Ascending aorta (tissue), 2 donors: ENCODE measurements at regions not wholly inside any gene's neighbourhood (a gene's known extent, or its start where the extent isn't known, plus 50 kb on each side); places are given as distances from the start of the nearest gene placed in this dataset.

Experiments
- DNase-seq, 2 donors: peaks; one replicate each; pipeline ENCODE4 v3.0.0-alpha.2; 2019; ENCODE audit warnings: low spot score in 2 of 2
- H3K27ac ChIP-seq, 2 donors: fragments of 200-600 bp; sonication (generic); one replicate each; pipeline ENCODE4 v1.5.1; 2016 to 2017; ENCODE audit warnings: mild to moderate bottlenecking in 1 of 2
- H3K27me3 ChIP-seq: fragments of 200-600 bp; sonication (generic); one replicate; pipeline ENCODE4 v1.5.1; 2017
- H3K36me3 ChIP-seq, 2 donors: fragments of 200-600 bp; sonication (generic); one replicate each; pipeline ENCODE4 v1.5.1; 2016
- H3K4me1 ChIP-seq, 2 donors: fragments of 200-600 bp; sonication (generic); one replicate each; pipeline ENCODE4 v1.5.1; 2016 to 2017; ENCODE audit warnings: mild to moderate bottlenecking in 1 of 2
- H3K4me3 ChIP-seq, 2 donors: fragments of 200-600 bp; sonication (generic); one replicate each; pipeline ENCODE4 v1.5.1; 2016 to 2017; ENCODE audit warnings: mild to moderate bottlenecking in 1 of 2
- H3K9me3 ChIP-seq, 2 donors: fragments of 200-600 bp; sonication (generic); one replicate each; pipeline ENCODE4 v1.5.1; 2016
- CTCF ChIP-seq, 3 experiments: fragments of 200-600 bp in 2 of 3; fragments of 450-650 bp in 1 of 3; sonication (generic) in 2 of 3; IDR thresholded peaks; one replicate each; pipeline ENCODE4 v1.5.1; 2016 to 2019; ENCODE audit warnings: antibody characterized with exemption in 3 of 3, mild to moderate bottlenecking in 1 of 3, moderate library complexity in 1 of 3
- intact Hi-C: fragments of 100-400 bp; cut with DNase I; formaldehyde crosslinking; loops from one replicate; pipeline ENCODE4 v1.15.1; 2023

DNA sequence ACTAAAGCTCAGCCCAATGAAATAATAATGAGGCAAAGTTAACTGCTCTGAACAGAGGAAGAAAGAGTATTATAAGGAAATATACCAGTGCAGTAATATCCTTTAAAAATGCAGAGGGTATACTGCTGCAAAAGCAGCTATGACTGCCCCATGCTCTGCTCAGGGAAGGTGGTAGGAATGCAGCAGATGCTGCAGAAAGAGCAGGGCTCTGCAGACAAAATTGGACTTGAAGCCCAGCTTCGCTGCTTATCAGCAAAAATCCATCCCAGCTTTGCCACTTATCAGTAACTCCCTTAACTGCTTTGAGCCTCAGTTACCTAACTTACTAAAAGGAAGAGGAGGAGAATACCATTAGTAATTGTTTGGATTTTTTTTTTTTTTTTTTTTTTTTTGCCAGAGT lies 533.8 kb upstream of the CDH5 start:
- Histone ChIP-seq H3K4me3 (no peak overlapping the region), H3K27ac (no peak overlapping the region), H3K9me3 (no peaks in the 10 kb centered on the region), H3K4me1 (no peaks in the 10 kb centered on the region), H3K27me3 (no peaks in the 10 kb centered on the region), H3K36me3 (no peaks in the 10 kb centered on the region)
- no peak for TF ChIP-seq CTCF (IDR thresholded peaks at IDR 0.05)
- intact Hi-C loops = no loop called here
- DNase-seq = no peak

- H3K36me3 ChIP-seq = no peaks in the 10 kb centered on the region
- no peaks in the 10 kb centered on the region for H3K27me3 ChIP-seq
- H3K4me3 ChIP-seq = no peak overlapping the region
- intact Hi-C loops = no loop called here
- no peak for DNase-seq
- no peak for TF ChIP-seq CTCF (IDR thresholded peaks at IDR 0.05)
- no peaks in the 10 kb centered on the region for H3K9me3 ChIP-seq
- no peaks in the 10 kb centered on the region for H3K4me1 ChIP-seq
- H3K27ac ChIP-seq = no peak overlapping the region
Measured at GRCh38 chr16:65831903-65832666, 534.4 kb upstream of the CDH5 start.

DNA sequence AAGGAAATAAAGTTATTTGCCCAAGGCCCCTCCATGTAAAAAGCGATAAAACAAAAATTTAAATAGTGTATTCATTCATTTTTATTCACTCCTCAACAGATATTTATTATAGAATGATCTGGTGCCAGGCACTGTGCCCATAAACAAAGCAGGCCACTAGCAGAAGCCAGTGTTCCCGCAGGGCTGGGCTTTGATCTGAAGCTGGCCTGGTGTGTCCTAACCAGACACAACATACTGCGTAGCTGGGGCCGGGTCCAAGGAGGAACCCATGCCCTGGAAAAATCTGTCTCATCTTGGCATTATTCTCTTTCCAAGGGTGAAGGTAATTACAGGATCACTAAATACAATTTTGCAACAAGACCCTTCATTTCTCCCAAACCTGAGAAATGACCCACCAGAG lies 537.4 kb upstream of the CDH5 start:
- DNase-seq = no peak
- no peak for TF ChIP-seq CTCF (IDR thresholded peaks at IDR 0.05)
- H3K27ac ChIP-seq = no peak overlapping the region
- intact Hi-C loops = no loop called here
- no peaks in the 10 kb centered on the region for H3K9me3 ChIP-seq
- no peaks in the 10 kb centered on the region for H3K27me3 ChIP-seq
- no peaks in the 10 kb centered on the region for H3K4me1 ChIP-seq
- no peak overlapping the region for H3K4me3 ChIP-seq
- H3K36me3 ChIP-seq = no peaks in the 10 kb centered on the region

DNA sequence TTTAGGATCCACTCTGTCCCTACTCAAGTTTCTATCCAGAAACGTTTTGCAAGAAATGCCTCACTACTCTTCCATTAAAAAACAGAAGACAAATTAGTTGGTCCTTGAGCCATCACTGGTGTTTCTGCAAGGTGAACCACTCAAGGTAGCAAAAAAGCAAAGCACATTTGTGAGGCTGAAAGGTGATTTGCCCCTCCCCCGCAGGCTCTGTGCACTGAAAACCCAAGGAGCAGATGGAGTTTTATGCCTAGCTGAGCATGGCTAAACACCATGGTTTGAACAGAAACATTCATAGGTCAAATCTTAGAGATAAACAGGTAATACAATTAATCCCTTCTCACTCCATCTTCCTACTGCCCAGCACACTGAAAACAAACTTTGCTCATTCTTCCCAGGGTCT lies 538.2 kb upstream of the CDH5 start:
- intact Hi-C loops = no loop called here
- no peak overlapping the region for H3K4me3 ChIP-seq
- no peaks in the 10 kb centered on the region for H3K9me3 ChIP-seq
- H3K36me3 ChIP-seq = no peaks in the 10 kb centered on the region
- no peak for TF ChIP-seq CTCF (IDR thresholded peaks at IDR 0.05)
- H3K27me3 ChIP-seq = no peaks in the 10 kb centered on the region
- H3K27ac ChIP-seq = no peak overlapping the region
- no peak for DNase-seq
- no peaks in the 10 kb centered on the region for H3K4me1 ChIP-seq

DNA sequence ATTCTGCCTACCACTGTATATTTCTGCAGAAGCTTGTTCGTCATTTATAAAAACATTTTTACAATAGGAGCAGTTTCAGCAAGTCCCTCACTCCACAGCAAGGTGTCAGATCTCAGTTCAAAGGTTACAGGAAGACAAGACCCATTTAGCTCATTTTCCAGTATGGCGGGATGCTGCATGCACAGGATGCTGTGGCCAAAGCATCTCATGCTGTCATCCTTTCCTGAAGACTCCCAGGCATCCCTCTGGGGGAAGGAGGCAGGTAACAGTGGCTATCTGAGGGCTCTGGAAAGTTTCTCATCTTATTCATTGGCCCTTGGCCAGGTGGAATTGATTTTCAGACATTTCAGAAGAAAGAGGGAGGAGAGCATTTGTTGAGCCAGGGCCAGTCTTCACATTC lies 539.3 kb upstream of the CDH5 start:
- no peak for TF ChIP-seq CTCF (IDR thresholded peaks at IDR 0.05)
- intact Hi-C loops = no loop called here
- H3K4me3 ChIP-seq = no peak overlapping the region
- H3K4me1 ChIP-seq = no peaks in the 10 kb centered on the region
- no peak overlapping the region for H3K27ac ChIP-seq
- DNase-seq = no peak
- H3K36me3 ChIP-seq = no peaks in the 10 kb centered on the region
- H3K27me3 ChIP-seq = no peaks in the 10 kb centered on the region
- H3K9me3 ChIP-seq = no peaks in the 10 kb centered on the region
